HFFc6 (cell line): ENCODE measurements at regions not wholly inside any gene's neighbourhood (a gene's known extent, or its start where the extent isn't known, plus 50 kb on each side); places are given as distances from the start of the nearest gene placed in this dataset.

Experiments
- DNase-seq: peaks from one replicate; pipeline ENCODE4 v3.0.0-alpha.2; 2018
- H3K27ac Mint-ChIP-seq: 2 replicates; pipeline ENCODE4 v1.8.0; 2020; ENCODE audit warnings: mild to moderate bottlenecking, mixed read lengths
- H3K27me3 Mint-ChIP-seq: 2 replicates; pipeline ENCODE4 v1.8.0; 2021; ENCODE audit warnings: mild to moderate bottlenecking, moderate library complexity, mixed read lengths; ENCODE audit not compliant: insufficient read depth
- H3K36me3 Mint-ChIP-seq: 2 replicates; pipeline ENCODE4 v1.8.0; 2021; ENCODE audit warnings: low read depth, mixed read lengths
- H3K4me1 Mint-ChIP-seq: 2 replicates; pipeline ENCODE4 v1.8.0; 2020; ENCODE audit warnings: low read depth, mixed read lengths
- H3K4me3 Mint-ChIP-seq: 2 replicates; pipeline ENCODE4 v1.8.0; 2020; ENCODE audit warnings: mild to moderate bottlenecking, moderate library complexity, mixed read lengths
- H3K9me3 Mint-ChIP-seq: 2 replicates; pipeline ENCODE4 v1.8.0; 2020; ENCODE audit warnings: mild to moderate bottlenecking, mixed read lengths
- CTCF ChIP-seq: fragments of 200-600 bp; sonication (generic); IDR thresholded peaks from 2 replicates; pipeline ENCODE4 v1.5.0; 2021; ENCODE audit warnings: antibody characterized with exemption, mild to moderate bottlenecking

GRCh38 chr16:86184185-86184584, 285.2 kb downstream of the IRF8 start:
- TF ChIP-seq CTCF = no peak
- no peak overlapping the region for H3K27ac Mint-ChIP-seq
- H3K4me3 Mint-ChIP-seq = no peak overlapping the region
- DNase-seq = no peak
- H3K27me3 Mint-ChIP-seq = peaks cover 38% of the 10 kb centered on the region
- H3K9me3 Mint-ChIP-seq = no peaks in the 10 kb centered on the region
- no peaks in the 10 kb centered on the region for H3K4me1 Mint-ChIP-seq
- no peaks in the 10 kb centered on the region for H3K36me3 Mint-ChIP-seq

DNA sequence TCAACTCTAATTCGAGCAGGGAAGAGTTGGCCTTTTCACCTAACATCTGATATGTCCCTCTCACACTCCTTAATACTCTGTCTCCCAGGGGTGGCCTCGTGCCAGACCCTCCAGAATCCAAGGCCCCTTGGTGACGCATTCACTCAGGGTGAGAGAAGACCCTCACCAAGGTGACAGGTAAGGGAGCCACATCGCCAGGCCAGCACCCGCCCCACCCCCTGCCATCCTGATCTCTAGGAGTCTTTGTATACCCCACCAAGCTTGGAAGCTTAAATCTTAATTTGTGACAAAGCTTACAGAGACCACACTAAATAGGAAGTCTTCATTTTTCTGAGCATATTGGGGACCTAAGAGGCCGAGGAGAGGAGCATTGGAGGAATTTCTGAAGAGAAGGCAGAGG, 286.1 kb downstream of the IRF8 start:
- no peaks in the 10 kb centered on the region for H3K9me3 Mint-ChIP-seq
- no peak overlapping the region for H3K4me3 Mint-ChIP-seq
- peaks cover 39% of the 10 kb centered on the region for H3K27me3 Mint-ChIP-seq
- TF ChIP-seq CTCF = no peak
- no peak for DNase-seq
- H3K36me3 Mint-ChIP-seq = no peaks in the 10 kb centered on the region
- H3K27ac Mint-ChIP-seq = no peak overlapping the region
- H3K4me1 Mint-ChIP-seq = no peaks in the 10 kb centered on the region

DNA sequence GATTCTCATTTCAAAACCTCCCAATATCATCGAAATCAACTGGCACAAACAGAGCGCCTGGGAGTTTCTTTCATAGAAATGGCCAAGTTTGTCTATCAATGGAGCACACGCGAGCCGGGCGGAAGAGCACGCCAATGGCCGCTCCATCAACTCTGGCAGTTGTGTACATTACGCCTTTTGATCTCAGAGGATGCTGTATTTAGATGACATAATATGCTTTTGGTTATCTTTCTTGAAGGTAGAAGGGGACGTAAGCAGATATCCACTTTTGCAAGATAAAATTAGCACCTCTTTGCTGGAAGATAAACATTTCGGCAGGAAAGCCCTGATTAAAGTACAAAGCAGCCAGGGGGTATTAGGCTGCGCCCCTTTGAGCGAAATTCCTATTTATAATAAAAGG, 287.4 kb downstream of the IRF8 start:
- Mint-ChIP-seq H3K4me1 (no peaks in the 10 kb centered on the region), H3K36me3 (no peaks in the 10 kb centered on the region), H3K27ac (no peak overlapping the region), H3K9me3 (no peaks in the 10 kb centered on the region), H3K27me3 (peaks cover 51% of the 10 kb centered on the region), H3K4me3 (no peak overlapping the region)
- no peak for DNase-seq
- TF ChIP-seq CTCF = no peak

DNA sequence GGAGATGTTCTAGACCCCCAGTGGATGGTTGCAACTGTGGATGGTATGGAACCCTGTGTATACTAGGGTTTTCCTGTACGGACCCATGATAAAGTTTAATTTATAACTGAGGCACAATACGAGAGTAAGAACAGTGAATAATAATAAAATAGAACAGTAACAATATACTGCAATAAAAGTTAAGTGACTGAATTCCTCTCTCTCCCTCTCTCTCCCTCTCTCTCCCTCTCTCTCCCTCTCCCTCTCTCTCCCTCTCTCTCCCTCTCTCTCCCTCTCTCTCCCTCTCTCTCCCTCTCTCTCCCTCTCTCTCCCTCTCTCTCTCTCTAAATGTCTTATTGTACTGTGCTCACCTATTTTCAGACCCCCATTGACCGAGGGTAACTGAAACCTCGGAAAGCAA, 291.0 kb downstream of the IRF8 start:
- H3K4me1 Mint-ChIP-seq = no peaks in the 10 kb centered on the region
- no peaks in the 10 kb centered on the region for H3K9me3 Mint-ChIP-seq
- H3K27ac Mint-ChIP-seq = no peak overlapping the region
- H3K27me3 Mint-ChIP-seq = peaks cover 65% of the 10 kb centered on the region
- H3K4me3 Mint-ChIP-seq = no peak overlapping the region
- TF ChIP-seq CTCF = no peak
- H3K36me3 Mint-ChIP-seq = no peaks in the 10 kb centered on the region
- DNase-seq = no peak

DNA sequence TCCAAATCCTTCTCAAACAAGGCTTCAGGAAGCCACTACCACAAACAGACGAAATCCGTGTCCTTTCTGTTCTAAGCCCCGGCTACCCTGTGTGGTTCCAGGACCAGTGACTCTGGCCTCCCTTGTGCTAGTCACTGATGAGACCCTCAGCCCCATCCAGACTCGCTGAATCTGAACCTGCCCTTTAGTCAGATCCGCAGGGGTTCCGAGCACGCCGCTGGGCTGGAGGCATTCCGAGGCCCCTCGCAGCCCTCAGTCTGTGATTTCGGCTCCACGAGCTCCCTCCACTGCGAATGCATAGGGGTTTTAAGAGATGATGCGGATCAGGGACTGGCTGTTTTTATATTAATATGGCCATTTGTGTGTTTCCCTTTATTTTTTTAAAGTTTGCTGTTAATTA, 292.7 kb downstream of the IRF8 start:
- no peaks in the 10 kb centered on the region; the same call in 1 of the 2 replicates for H3K4me1 Mint-ChIP-seq
- no peaks in the 10 kb centered on the region for H3K9me3 Mint-ChIP-seq
- peaks cover 59% of the 10 kb centered on the region for H3K27me3 Mint-ChIP-seq
- H3K27ac Mint-ChIP-seq = no peak overlapping the region
- no peak overlapping the region for H3K4me3 Mint-ChIP-seq
- TF ChIP-seq CTCF = no peak
- no peaks in the 10 kb centered on the region for H3K36me3 Mint-ChIP-seq
- DNase-seq = no peak

GRCh38 chr16:86193528-86194193, 294.7 kb downstream of the IRF8 start:
- DNase-seq = no peak
- H3K36me3 Mint-ChIP-seq = no peaks in the 10 kb centered on the region
- peaks cover 63% of the 10 kb centered on the region for H3K27me3 Mint-ChIP-seq
- no peak overlapping the region for H3K4me3 Mint-ChIP-seq
- TF ChIP-seq CTCF = no peak
- no peaks in the 10 kb centered on the region; the same call in 1 of the 2 replicates for H3K4me1 Mint-ChIP-seq
- H3K9me3 Mint-ChIP-seq = no peaks in the 10 kb centered on the region
- H3K27ac Mint-ChIP-seq = no peak overlapping the region
